CD4-positive, CD25-positive, alpha-beta regulatory T cell (primary cell): ENCODE measurements at regions not wholly inside any gene's neighbourhood (a gene's known extent, or its start where the extent isn't known, plus 50 kb on each side); places are given as distances from the start of the nearest gene placed in this dataset.

Source experiments
- ATAC-seq, 2 donors: fragments of 150-1000 bp; cut with Tn5 transposase; one replicate each; pipeline ENCODE4 v1.10.0; 2021; ENCODE audit warnings: low read depth in 2 of 2, moderate number of reproducible peaks in 2 of 2, moderate library complexity in 1 of 2
- DNase-seq, 3 donors: peaks; one replicate each; pipeline versions ENCODE4 v3.0.0 to v3.0.0-alpha.2; 2012 to 2022; ENCODE audit warnings: mixed read lengths in 1 of 3
- H3K27ac ChIP-seq: one replicate; pipeline ENCODE4 v1.7.0; 2013; ENCODE audit warnings: mild to moderate bottlenecking, low read length; ENCODE audit not compliant: insufficient read depth, poor library complexity, severe bottlenecking
- H3K27me3 ChIP-seq: one replicate; pipeline ENCODE4 v1.7.0; 2013; ENCODE audit warnings: low read length; ENCODE audit not compliant: control insufficient read depth, insufficient read depth
- H3K36me3 ChIP-seq: one replicate; pipeline ENCODE4 v1.7.0; 2013; ENCODE audit warnings: mild to moderate bottlenecking, low read length, moderate library complexity; ENCODE audit not compliant: control insufficient read depth, insufficient read depth
- H3K4me1 ChIP-seq: 2 replicates; pipeline ENCODE4 v1.7.0; 2013; ENCODE audit warnings: mild to moderate bottlenecking, low read length; ENCODE audit not compliant: insufficient read depth, control insufficient read depth, poor library complexity, severe bottlenecking
- H3K4me3 ChIP-seq: one replicate; pipeline ENCODE4 v1.7.0; 2013; ENCODE audit warnings: low read depth, mild to moderate bottlenecking, low read length, moderate library complexity
- H3K9me3 ChIP-seq, 2 experiments: 1 replicate in 1 of 2; 2 replicates in 1 of 2; pipeline ENCODE4 v1.7.0; 2013; ENCODE audit warnings: low read length in 2 of 2, mild to moderate bottlenecking in 1 of 2, moderate library complexity in 1 of 2; ENCODE audit not compliant: control insufficient read depth in 2 of 2
- H3K27ac Mint-ChIP-seq, 3 donors: one replicate each; pipeline ENCODE4 v1.8.0; 2020 to 2022; ENCODE audit warnings: mild to moderate bottlenecking in 3 of 3, mixed read lengths in 3 of 3, moderate library complexity in 2 of 3
- H3K27me3 Mint-ChIP-seq: one replicate; pipeline ENCODE4 v1.8.0; 2022; ENCODE audit warnings: mild to moderate bottlenecking, mixed read lengths
- H3K36me3 Mint-ChIP-seq: one replicate; pipeline ENCODE4 v1.8.0; 2020; ENCODE audit warnings: mixed read lengths
- H3K4me1 Mint-ChIP-seq, 4 donors: one replicate each; pipeline ENCODE4 v1.8.0; 2020 to 2022; ENCODE audit warnings: mixed read lengths in 4 of 4, mild to moderate bottlenecking in 1 of 4
- H3K4me3 Mint-ChIP-seq, 4 donors: one replicate each; pipeline ENCODE4 v1.8.0; 2020 to 2022; ENCODE audit warnings: mild to moderate bottlenecking in 4 of 4, mixed read lengths in 4 of 4, moderate library complexity in 3 of 4
- H3K9me3 Mint-ChIP-seq, 7 donors: one replicate each; pipeline ENCODE4 v1.8.0; 2020 to 2022; ENCODE audit warnings: mixed read lengths in 7 of 7, mild to moderate bottlenecking in 3 of 7, moderate library complexity in 2 of 7

- Mint-ChIP-seq H3K4me3 (no peak overlapping the region), H3K9me3 (peaks cover 0 to 2% (median 0%) of the 10 kb centered on the region in 7 donors), H3K27ac (no peak overlapping the region), H3K36me3 (no peaks in the 10 kb centered on the region), H3K4me1 (peaks cover 0 to 15% (median 2%) of the 10 kb centered on the region in 4 donors), H3K27me3 (peaks cover 57% of the 10 kb centered on the region)
- no peak overlapping the region for H3K27ac ChIP-seq
- peaks cover 2% of the 10 kb centered on the region for H3K4me1 ChIP-seq
- H3K4me3 ChIP-seq, result no peak overlapping the region
- no peaks in the 10 kb centered on the region for H3K9me3 ChIP-seq
- no peaks in the 10 kb centered on the region for H3K36me3 ChIP-seq
- ATAC-seq (no peak), DNase-seq (no peak)
- H3K27me3 ChIP-seq, result peaks cover 34% of the 10 kb centered on the region
These were observed 74.6 kb upstream of the TBX5 start for GRCh38 chr12:114480337-114481199.

- ATAC-seq (no peak), DNase-seq (no peak)
- H3K4me1 Mint-ChIP-seq, result peaks cover 0 to 15% (median 2%) of the 10 kb centered on the region in 4 donors
- peaks cover 0 to 2% (median 0%) of the 10 kb centered on the region in 7 donors for H3K9me3 Mint-ChIP-seq
- Histone ChIP-seq H3K4me3 (no peak overlapping the region), H3K27ac (no peak overlapping the region), H3K9me3 (no peaks in the 10 kb centered on the region), H3K36me3 (no peaks in the 10 kb centered on the region), H3K27me3 (peaks cover 34% of the 10 kb centered on the region), H3K4me1 (peaks cover 2% of the 10 kb centered on the region)
- H3K27ac Mint-ChIP-seq, result no peak overlapping the region
- no peaks in the 10 kb centered on the region for H3K36me3 Mint-ChIP-seq
- H3K27me3 Mint-ChIP-seq, result peaks cover 57% of the 10 kb centered on the region
- H3K4me3 Mint-ChIP-seq, result peak overlapping the region in 2 of 4 donors; percentile 55 to 61
These were observed 73.9 kb upstream of the TBX5 start for GRCh38 chr12:114479831-114480230.

- H3K9me3 Mint-ChIP-seq, result peaks cover 0 to 2% (median 0%) of the 10 kb centered on the region in 7 donors
- peaks cover 58% of the 10 kb centered on the region for H3K27me3 Mint-ChIP-seq
- peaks cover 0 to 15% (median 2%) of the 10 kb centered on the region in 4 donors for H3K4me1 Mint-ChIP-seq
- peaks cover 34% of the 10 kb centered on the region for H3K27me3 ChIP-seq
- no peaks in the 10 kb centered on the region for H3K9me3 ChIP-seq
- H3K36me3 Mint-ChIP-seq, result no peaks in the 10 kb centered on the region
- peaks cover 2% of the 10 kb centered on the region for H3K4me1 ChIP-seq
- no peaks in the 10 kb centered on the region for H3K36me3 ChIP-seq
- no peak overlapping the region for H3K27ac Mint-ChIP-seq
- H3K4me3 ChIP-seq, result no peak overlapping the region
- ATAC-seq (no peak), DNase-seq (no peak)
- H3K4me3 Mint-ChIP-seq, result no peak overlapping the region
- no peak overlapping the region for H3K27ac ChIP-seq
These were observed 72.9 kb upstream of the TBX5 start for GRCh38 chr12:114478865-114479264.

GRCh38 chr12:114477989-114478395 is 72.0 kb upstream of the TBX5 start:
- peaks cover 61% of the 10 kb centered on the region for H3K27me3 Mint-ChIP-seq
- no peak for ATAC-seq
- H3K27ac Mint-ChIP-seq, result no peak overlapping the region

GRCh38 chr12:114476159-114476558 is 70.2 kb upstream of the TBX5 start:
- H3K4me1 ChIP-seq, result peaks cover 2% of the 10 kb centered on the region
- Mint-ChIP-seq H3K4me3 (no peak overlapping the region), H3K4me1 (peaks cover 0 to 13% (median under 1%) of the 10 kb centered on the region in 4 donors), H3K9me3 (peaks cover 0 to 6% (median 0%) of the 10 kb centered on the region in 7 donors), H3K27me3 (peaks cover 49% of the 10 kb centered on the region), H3K36me3 (no peaks in the 10 kb centered on the region), H3K27ac (no peak overlapping the region)
- H3K27ac ChIP-seq, result no peak overlapping the region
- H3K36me3 ChIP-seq, result no peaks in the 10 kb centered on the region
- ATAC-seq (no peak), DNase-seq (no peak)
- H3K4me3 ChIP-seq, result no peak overlapping the region
- H3K27me3 ChIP-seq, result peaks cover 16% of the 10 kb centered on the region
- H3K9me3 ChIP-seq, result no peaks in the 10 kb centered on the region

More at GRCh38 chr12:114477989-114478395, 72.0 kb upstream of the TBX5 start:
- Histone ChIP-seq H3K27ac (no peak overlapping the region), H3K27me3 (peaks cover 33% of the 10 kb centered on the region), H3K4me3 (no peak overlapping the region), H3K36me3 (no peaks in the 10 kb centered on the region), H3K9me3 (no peaks in the 10 kb centered on the region), H3K4me1 (peaks cover 2% of the 10 kb centered on the region)
- peaks cover 0 to 15% (median 2%) of the 10 kb centered on the region in 4 donors for H3K4me1 Mint-ChIP-seq
- peaks cover 0 to 6% (median 0%) of the 10 kb centered on the region in 7 donors for H3K9me3 Mint-ChIP-seq
- DNase-seq, result no peak
- no peaks in the 10 kb centered on the region for H3K36me3 Mint-ChIP-seq
- H3K4me3 Mint-ChIP-seq, result no peak overlapping the region

- H3K9me3 Mint-ChIP-seq, result peaks cover 0 to 6% (median 0%) of the 10 kb centered on the region in 7 donors
- Histone ChIP-seq H3K9me3 (no peaks in the 10 kb centered on the region), H3K27ac (no peak overlapping the region), H3K4me1 (no peaks in the 10 kb centered on the region), H3K36me3 (no peaks in the 10 kb centered on the region), H3K4me3 (no peak overlapping the region), H3K27me3 (peaks cover 5% of the 10 kb centered on the region)
- no peaks in the 10 kb centered on the region for H3K36me3 Mint-ChIP-seq
- DNase-seq (no peak), ATAC-seq (no peak)
- no peak overlapping the region for H3K4me3 Mint-ChIP-seq
- no peak overlapping the region for H3K27ac Mint-ChIP-seq
- no peaks in the 10 kb centered on the region for H3K4me1 Mint-ChIP-seq
- peaks cover 27% of the 10 kb centered on the region for H3K27me3 Mint-ChIP-seq
These were observed 67.8 kb upstream of the TBX5 start for GRCh38 chr12:114473717-114474116.

GRCh38 chr12:114473018-114473417 is 67.1 kb upstream of the TBX5 start:
- H3K27ac Mint-ChIP-seq, result no peak overlapping the region
- H3K4me3 ChIP-seq, result no peak overlapping the region
- peaks cover under 1% of the 10 kb centered on the region for H3K27me3 ChIP-seq
- no peaks in the 10 kb centered on the region for H3K4me1 Mint-ChIP-seq
- H3K36me3 Mint-ChIP-seq, result no peaks in the 10 kb centered on the region
- H3K4me3 Mint-ChIP-seq, result no peak overlapping the region
- H3K9me3 Mint-ChIP-seq, result peaks cover 0 to 6% (median 0%) of the 10 kb centered on the region in 7 donors
- H3K9me3 ChIP-seq, result no peaks in the 10 kb centered on the region
- DNase-seq (no peak), ATAC-seq (no peak)
- no peaks in the 10 kb centered on the region for H3K4me1 ChIP-seq
- no peak overlapping the region for H3K27ac ChIP-seq
- H3K27me3 Mint-ChIP-seq, result peaks cover 20% of the 10 kb centered on the region
- no peaks in the 10 kb centered on the region for H3K36me3 ChIP-seq

- no peaks in the 10 kb centered on the region for H3K36me3 Mint-ChIP-seq
- no peak overlapping the region for H3K27ac Mint-ChIP-seq
- H3K36me3 ChIP-seq, result no peaks in the 10 kb centered on the region
- DNase-seq, result no peak
- H3K9me3 ChIP-seq, result no peaks in the 10 kb centered on the region
- H3K27ac ChIP-seq, result no peak overlapping the region
- peaks cover 0 to 3% (median 0%) of the 10 kb centered on the region in 7 donors for H3K9me3 Mint-ChIP-seq
- no peak overlapping the region for H3K4me3 ChIP-seq
- peaks cover 13% of the 10 kb centered on the region for H3K27me3 Mint-ChIP-seq
- H3K4me1 Mint-ChIP-seq, result no peaks in the 10 kb centered on the region
- H3K4me1 ChIP-seq, result no peaks in the 10 kb centered on the region
- no peak overlapping the region for H3K4me3 Mint-ChIP-seq
- H3K27me3 ChIP-seq, result no peaks in the 10 kb centered on the region
- ATAC-seq, result no peak
These were observed 51.7 kb upstream of the TBX5 start for GRCh38 chr12:114457620-114458019.
